ENCODE measurements at regions not wholly inside any gene's neighbourhood (a gene's known extent, or its start where the extent isn't known, plus 50 kb on each side); places are given as distances from the start of the nearest gene placed in this dataset.

DNA sequence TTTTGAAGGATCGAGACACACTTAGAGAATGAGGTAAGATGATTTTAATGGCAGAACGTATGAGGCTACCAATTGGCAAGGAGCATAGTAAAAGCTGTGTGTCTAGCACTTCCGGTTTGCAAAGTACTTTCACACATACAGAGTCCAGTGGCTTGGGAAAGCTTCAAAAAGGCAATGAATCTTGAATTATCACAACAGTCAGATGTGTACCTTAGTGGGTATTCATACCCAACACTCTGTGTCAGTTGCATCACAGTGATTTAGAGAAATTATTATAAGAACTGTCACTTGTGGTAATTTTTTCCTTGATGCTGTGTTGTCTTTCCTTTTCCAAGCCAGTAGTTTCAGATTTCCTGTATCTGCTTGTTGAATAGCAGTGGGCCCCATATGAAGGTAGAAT, 424.1 kb downstream of the PCNX1 start:
- no TSS peak for BruUV-seq (replicated peaks)
- no peaks in the 10 kb centered on the region for H3K36me3 ChIP-seq (ENCODE audit: control insufficient read depth in 2 of 2, extremely low read depth in 1 of 2, insufficient read depth in 2 of 2, low read length in 2 of 2)
- H3K27ac ChIP-seq (ENCODE audit: insufficient read depth, low read depth, low read length): no peak overlapping the region
- FAIRE-seq (peak; percentile 31), DNase-seq (ENCODE audit: low read depth, low spot score) (no peak)
- no peaks in the 10 kb centered on the region for H4K20me1 ChIP-seq (replicated peaks; ENCODE audit: control insufficient read depth, extremely low read depth, insufficient read depth, low read length)
- CTCF ChIA-PET: no interaction called here
- TF ChIP-seq POLR2A (IDR thresholded peaks at IDR 0.05; ENCODE audit: low read depth, low read length) (no peak), MYC (IDR thresholded peaks at IDR 0.05; ENCODE audit: low read depth, low read length) (no peak), POLR2AphosphoS5 (IDR thresholded peaks at IDR 0.05; ENCODE audit: insufficient read depth, low read depth, low read length) (no peak), FOS (IDR thresholded peaks at IDR 0.05; ENCODE audit: borderline replicate concordance, insufficient read depth, low read length) (no peak), CTCF (IDR thresholded peaks at IDR 0.05; ENCODE audit: extremely low read depth in 1 of 2, insufficient read depth in 1 of 2, low read depth in 1 of 2, low read length in 2 of 2) (no peak), JUN (IDR thresholded peaks at IDR 0.05; ENCODE audit: borderline replicate concordance, insufficient read depth, insufficient read length, low read depth) (no peak), GATA2 (IDR thresholded peaks at IDR 0.05; ENCODE audit: insufficient read depth, insufficient read length, low read depth, low read length) (no peak), EZH2 (IDR thresholded peaks at IDR 0.05; ENCODE audit: borderline replicate concordance, low read depth, low read length, severe bottlenecking) (no peak)
- TF ChIP-seq, protein P1, sequence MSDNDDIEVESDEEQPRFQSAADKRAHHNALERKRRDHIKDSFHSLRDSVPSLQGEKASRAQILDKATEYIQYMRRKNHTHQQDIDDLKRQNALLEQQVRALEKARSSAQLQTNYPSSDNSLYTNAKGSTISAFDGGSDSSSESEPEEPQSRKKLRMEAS (IDR thresholded peaks at IDR 0.05; ENCODE audit: insufficient read depth, insufficient read length): no peak
- no peak overlapping the region for H2AFZ ChIP-seq (ENCODE audit: low read depth, low read length)
- no peaks in the 10 kb centered on the region for H3K79me2 ChIP-seq (ENCODE audit: control insufficient read depth, insufficient read depth, low read length)
- H3K9me3 ChIP-seq (replicated peaks; ENCODE audit: control insufficient read depth, insufficient read depth, low read length): no peaks in the 10 kb centered on the region
- no peak overlapping the region for H3K9ac ChIP-seq (replicated peaks; ENCODE audit: extremely low read depth, insufficient read depth, low read length)
- intact Hi-C loops (cut with micrococcal nuclease): loop anchor here (1.0 kb wide), 1 partner anchor 15 kb away; no protein-coding TSS in a partner anchor
- POLR2A ChIA-PET: no interaction called here
- no peaks in the 10 kb centered on the region for H3K9me1 ChIP-seq (replicated peaks; ENCODE audit: control insufficient read depth, extremely low read depth, insufficient read depth, low read length)
- H3K4me3 ChIP-seq (replicated peaks in 1 of 3; ENCODE audit: insufficient read depth in 1 of 3, low read depth in 1 of 3, low read length in 3 of 3): no peak overlapping the region
- no peak overlapping the region for H3K4me2 ChIP-seq (ENCODE audit: insufficient read depth, low read length)
- H3K4me1 ChIP-seq (ENCODE audit: control insufficient read depth, extremely low read depth, insufficient read depth, low read length): no peaks in the 10 kb centered on the region
- dilution Hi-C loops (cut with MboI; ENCODE audit: extremely low pct_ligation_motif_present, low sequenced_read_pairs): no loop called here
- no peaks in the 10 kb centered on the region for H3K27me3 ChIP-seq (ENCODE audit: control insufficient read depth in 2 of 2, insufficient read depth in 2 of 2, low read length in 2 of 2)
